Activated T-cell treated with anti-CD3 and anti-CD28 coated beads, Interleukin-2, amount 50 U/mL, for 72 hours (primary cell): ENCODE measurements at regions not wholly inside any gene's neighbourhood (a gene's known extent, or its start where the extent isn't known, plus 50 kb on each side); places are given as distances from the start of the nearest gene placed in this dataset.
"Not testable (repeated sequence)": the region's sequence is repeated elsewhere in the genome, so short reads cannot be mapped to it uniquely, and the experiment has no call there.

Source experiments
- ATAC-seq, 2 donors: fragments of 150-1000 bp; cut with Tn5 transposase; replicated peaks in 1 of 2; 2 replicates each; pipeline ENCODE4 v1.10.0; 2021; ENCODE audit warnings: moderate library complexity in 2 of 2, mild to moderate bottlenecking in 1 of 2
- DNase-seq, 2 donors: peaks; one replicate each; pipeline ENCODE4 v3.0.0; 2021 to 2022; ENCODE audit warnings: mixed read lengths in 1 of 2
- H3K27ac Mint-ChIP-seq: one replicate; pipeline ENCODE4 v1.8.0; 2022; ENCODE audit warnings: mild to moderate bottlenecking, moderate library complexity, mixed read lengths
- H3K27me3 Mint-ChIP-seq: one replicate; pipeline ENCODE4 v1.8.0; 2022; ENCODE audit warnings: low read depth, mixed read lengths
- H3K36me3 Mint-ChIP-seq, 2 donors: one replicate each; pipeline ENCODE4 v1.8.0; 2022; ENCODE audit warnings: mixed read lengths in 2 of 2, mild to moderate bottlenecking in 1 of 2; ENCODE audit not compliant: insufficient read depth in 2 of 2
- H3K4me1 Mint-ChIP-seq: one replicate; pipeline ENCODE4 v1.8.0; 2022; ENCODE audit warnings: low read depth, mixed read lengths
- H3K4me3 Mint-ChIP-seq, 2 donors: one replicate each; pipeline ENCODE4 v1.8.0; 2022; ENCODE audit warnings: mild to moderate bottlenecking in 2 of 2, mixed read lengths in 2 of 2, moderate library complexity in 2 of 2
- H3K9me3 Mint-ChIP-seq, 2 donors: one replicate each; pipeline ENCODE4 v1.8.0; 2022; ENCODE audit warnings: mixed read lengths in 2 of 2

GRCh38 chr14:38669027-38669426 lies 413.1 kb upstream of the CLEC14A start:
- H3K36me3 Mint-ChIP-seq, result peaks cover 0 to 1% of the 10 kb centered on the region in 2 donors
- H3K4me3 Mint-ChIP-seq, result no peak overlapping the region
- H3K9me3 Mint-ChIP-seq, result peaks cover 2 to 8% of the 10 kb centered on the region in 2 donors
- no peaks in the 10 kb centered on the region for H3K27me3 Mint-ChIP-seq
- no peak overlapping the region for H3K27ac Mint-ChIP-seq
- DNase-seq (no peak), ATAC-seq (no peak)
- H3K4me1 Mint-ChIP-seq, result no peaks in the 10 kb centered on the region

- DNase-seq (no peak), ATAC-seq (no peak)
- no peaks in the 10 kb centered on the region for H3K9me3 Mint-ChIP-seq
- H3K27ac Mint-ChIP-seq, result no peak overlapping the region
- no peaks in the 10 kb centered on the region for H3K27me3 Mint-ChIP-seq
- no peaks in the 10 kb centered on the region for H3K36me3 Mint-ChIP-seq
- no peaks in the 10 kb centered on the region for H3K4me1 Mint-ChIP-seq
- no peak overlapping the region for H3K4me3 Mint-ChIP-seq
Measured at GRCh38 chr14:38663382-38663781, 407.5 kb upstream of the CLEC14A start.

GRCh38 chr14:38662781-38663180 lies 406.9 kb upstream of the CLEC14A start:
- H3K36me3 Mint-ChIP-seq, result no peaks in the 10 kb centered on the region
- H3K4me3 Mint-ChIP-seq, result no peak overlapping the region
- no peaks in the 10 kb centered on the region for H3K27me3 Mint-ChIP-seq
- no peaks in the 10 kb centered on the region for H3K9me3 Mint-ChIP-seq
- ATAC-seq, result no peak
- H3K4me1 Mint-ChIP-seq, result no peaks in the 10 kb centered on the region
- DNase-seq, result no peak
- H3K27ac Mint-ChIP-seq, result no peak overlapping the region

- no peak overlapping the region for H3K27ac Mint-ChIP-seq
- H3K27me3 Mint-ChIP-seq, result no peaks in the 10 kb centered on the region
- no peaks in the 10 kb centered on the region for H3K4me1 Mint-ChIP-seq
- DNase-seq (no peak), ATAC-seq (no peak)
- no peak overlapping the region for H3K4me3 Mint-ChIP-seq
- H3K9me3 Mint-ChIP-seq, result peaks cover 0 to 1% of the 10 kb centered on the region in 2 donors
- H3K36me3 Mint-ChIP-seq, result no peaks in the 10 kb centered on the region
Measured at GRCh38 chr14:38646391-38646790, 390.5 kb upstream of the CLEC14A start.

GRCh38 chr14:38634913-38635312 lies 379.0 kb upstream of the CLEC14A start:
- not testable (repeated sequence) for H3K27ac Mint-ChIP-seq, H3K9me3 Mint-ChIP-seq, H3K4me3 Mint-ChIP-seq

DNA sequence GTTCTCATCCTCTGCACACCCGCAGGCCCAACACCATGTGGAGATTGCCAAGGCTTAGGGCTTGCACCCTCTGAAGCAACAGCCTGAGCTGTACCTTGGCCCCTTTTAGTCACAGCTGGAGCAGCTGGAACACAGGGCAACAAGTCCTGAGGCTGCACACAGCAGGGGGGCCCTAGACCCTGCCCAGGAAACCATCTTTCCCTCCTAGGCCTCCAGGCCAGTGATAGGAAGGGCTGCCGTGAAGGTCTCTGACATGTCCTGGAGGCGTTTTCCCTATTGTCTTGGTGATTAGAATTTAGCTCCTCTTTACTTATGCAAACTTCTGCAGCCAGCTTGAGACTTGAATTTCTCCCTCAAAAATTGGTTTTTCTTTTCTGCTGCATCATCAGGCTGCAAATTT lies 373.5 kb upstream of the CLEC14A start:
- no peak overlapping the region for H3K27ac Mint-ChIP-seq

More at GRCh38 chr14:38634913-38635312, 379.0 kb upstream of the CLEC14A start:
- H3K4me1 Mint-ChIP-seq, ATAC-seq, DNase-seq, H3K27me3 Mint-ChIP-seq, H3K36me3 Mint-ChIP-seq: not testable (repeated sequence)

GRCh38 chr14:38627163-38627562 lies 371.3 kb upstream of the CLEC14A start:
- H3K27me3 Mint-ChIP-seq, result no peaks in the 10 kb centered on the region

More for the DNA sequence above, 373.5 kb upstream of the CLEC14A start:
- Mint-ChIP-seq H3K27me3 (no peaks in the 10 kb centered on the region), H3K9me3 (peaks cover 2% of the 10 kb centered on the region in 2 donors), H3K36me3 (no peaks in the 10 kb centered on the region), H3K4me3 (no peak overlapping the region), H3K4me1 (no peaks in the 10 kb centered on the region)
- ATAC-seq, result no peak
- no peak for DNase-seq

GRCh38 chr14:38623661-38624060 lies 367.8 kb upstream of the CLEC14A start:
- ATAC-seq, result no peak
- Mint-ChIP-seq H3K27me3 (no peaks in the 10 kb centered on the region), H3K4me1 (no peaks in the 10 kb centered on the region), H3K4me3 (no peak overlapping the region), H3K9me3 (peaks cover 5 to 8% of the 10 kb centered on the region in 2 donors), H3K36me3 (no peaks in the 10 kb centered on the region), H3K27ac (no peak overlapping the region)
- no peak for DNase-seq

More at GRCh38 chr14:38627163-38627562, 371.3 kb upstream of the CLEC14A start:
- no peak overlapping the region for H3K4me3 Mint-ChIP-seq
- H3K36me3 Mint-ChIP-seq, result no peaks in the 10 kb centered on the region
- no peak overlapping the region for H3K27ac Mint-ChIP-seq
- H3K4me1 Mint-ChIP-seq, result no peaks in the 10 kb centered on the region
- ATAC-seq (no peak), DNase-seq (no peak)
- H3K9me3 Mint-ChIP-seq, result peaks cover 5% of the 10 kb centered on the region in 2 donors

- H3K4me3 Mint-ChIP-seq, result no peak overlapping the region
- H3K9me3 Mint-ChIP-seq, result peaks cover 2 to 8% of the 10 kb centered on the region in 2 donors
- H3K36me3 Mint-ChIP-seq, result no peaks in the 10 kb centered on the region
- H3K4me1 Mint-ChIP-seq, result no peaks in the 10 kb centered on the region
- DNase-seq (no peak), ATAC-seq (no peak)
- no peaks in the 10 kb centered on the region for H3K27me3 Mint-ChIP-seq
- H3K27ac Mint-ChIP-seq, result no peak overlapping the region
Measured at GRCh38 chr14:38618514-38618913, 362.6 kb upstream of the CLEC14A start.

- no peak overlapping the region for H3K4me3 Mint-ChIP-seq
- no peaks in the 10 kb centered on the region for H3K4me1 Mint-ChIP-seq
- ATAC-seq, result no peak
- no peak overlapping the region for H3K27ac Mint-ChIP-seq
- no peaks in the 10 kb centered on the region for H3K27me3 Mint-ChIP-seq
- no peaks in the 10 kb centered on the region for H3K36me3 Mint-ChIP-seq
- peaks cover 0 to 6% of the 10 kb centered on the region in 2 donors for H3K9me3 Mint-ChIP-seq
- no peak for DNase-seq
Measured at GRCh38 chr14:38616959-38617358, 361.1 kb upstream of the CLEC14A start.

DNA sequence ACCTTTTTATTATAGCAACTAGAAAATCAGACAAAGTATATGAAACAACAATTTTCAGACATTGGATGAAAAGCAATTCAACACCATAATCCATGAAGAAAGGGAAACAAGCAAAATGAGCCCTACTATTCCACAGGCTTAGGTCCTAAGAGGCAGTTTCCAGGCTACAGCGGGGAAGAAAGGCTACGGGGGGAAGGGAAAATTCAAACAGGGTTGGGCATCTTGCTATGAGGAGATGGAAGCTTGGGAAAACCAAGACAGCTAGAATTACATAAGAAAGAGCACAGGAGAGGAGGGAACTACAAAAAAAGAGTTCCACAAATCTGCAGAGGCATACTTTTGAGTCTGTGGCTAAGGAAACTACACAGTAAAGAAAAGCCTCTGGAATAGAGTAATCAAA lies 356.0 kb upstream of the CLEC14A start:
- H3K27me3 Mint-ChIP-seq, result no peaks in the 10 kb centered on the region
- peaks cover 3 to 4% of the 10 kb centered on the region in 2 donors for H3K9me3 Mint-ChIP-seq
- H3K27ac Mint-ChIP-seq, result no peak overlapping the region
- no peak overlapping the region for H3K4me3 Mint-ChIP-seq
- no peaks in the 10 kb centered on the region for H3K4me1 Mint-ChIP-seq
- peaks cover 0 to 1% of the 10 kb centered on the region in 2 donors for H3K36me3 Mint-ChIP-seq
- DNase-seq (no peak), ATAC-seq (no peak)

GRCh38 chr14:38608244-38608643 lies 352.4 kb upstream of the CLEC14A start:
- Mint-ChIP-seq H3K9me3 (peaks cover 3 to 4% of the 10 kb centered on the region in 2 donors), H3K36me3 (peaks cover 0 to 1% of the 10 kb centered on the region in 2 donors), H3K27me3 (no peaks in the 10 kb centered on the region), H3K27ac (no peak overlapping the region), H3K4me3 (no peak overlapping the region), H3K4me1 (no peaks in the 10 kb centered on the region)
- DNase-seq, result no peak
- no peak for ATAC-seq

GRCh38 chr14:38605193-38606114 lies 349.6 kb upstream of the CLEC14A start:
- Mint-ChIP-seq H3K4me3 (no peak overlapping the region), H3K27ac (no peak overlapping the region), H3K27me3 (no peaks in the 10 kb centered on the region), H3K36me3 (peaks cover 0 to 1% of the 10 kb centered on the region in 2 donors), H3K9me3 (peaks cover 3 to 4% of the 10 kb centered on the region in 2 donors), H3K4me1 (no peaks in the 10 kb centered on the region)
- ATAC-seq, result no peak
- DNase-seq, result no peak

- H3K4me1 Mint-ChIP-seq, DNase-seq, H3K27ac Mint-ChIP-seq, H3K36me3 Mint-ChIP-seq, ATAC-seq, H3K9me3 Mint-ChIP-seq, H3K27me3 Mint-ChIP-seq, H3K4me3 Mint-ChIP-seq: not testable (repeated sequence)
Measured at GRCh38 chr14:38600572-38600971, 344.7 kb upstream of the CLEC14A start.
